HEK293 (cell line): ENCODE measurements at regions not wholly inside any gene's neighbourhood (a gene's known extent, or its start where the extent isn't known, plus 50 kb on each side); places are given as distances from the start of the nearest gene placed in this dataset.

Experiments used
- AEBP2 ChIP-seq: fragments of 450-650 bp; formaldehyde crosslinking; IDR thresholded peaks from 2 replicates; pipeline ENCODE4 v1.5.1; 2016; ENCODE audit warnings: missing biosample characterization, missing genetic modification characterization, borderline replicate concordance
- BCL11A ChIP-seq: fragments of 450-650 bp; formaldehyde crosslinking; IDR thresholded peaks from 2 replicates; pipeline ENCODE4 v1.5.1; 2016; ENCODE audit warnings: low read depth, missing biosample characterization, missing genetic modification characterization
- GLI4 ChIP-seq: fragments of 450-650 bp; formaldehyde crosslinking; IDR thresholded peaks from 2 replicates; pipeline ENCODE4 v1.5.1; 2016; ENCODE audit warnings: missing biosample characterization, missing genetic modification characterization
- GLIS1 ChIP-seq: fragments of 450-650 bp; formaldehyde crosslinking; IDR thresholded peaks from 2 replicates; pipeline ENCODE4 v1.5.1; 2016; ENCODE audit warnings: missing biosample characterization, missing genetic modification characterization
- SETDB1 ChIP-seq: IDR thresholded peaks from one replicate; pipeline ENCODE4 v1.6.1; 2017; ENCODE audit warnings: mild to moderate bottlenecking, low read length, moderate library complexity, mixed read lengths; ENCODE audit not compliant: insufficient read length
- YY2 ChIP-seq: fragments of 450-650 bp; formaldehyde crosslinking; IDR thresholded peaks from 2 replicates; pipeline ENCODE4 v1.5.1; 2016; ENCODE audit warnings: missing biosample characterization, missing genetic modification characterization
- ZBTB11 ChIP-seq: fragments of 450-650 bp; formaldehyde crosslinking; conservative IDR thresholded peaks from 2 replicates; pipeline ENCODE4 v1.5.1; 2016; ENCODE audit warnings: low read depth, missing biosample characterization, missing genetic modification characterization
- ZBTB17 ChIP-seq: fragments of 450-650 bp; formaldehyde crosslinking; IDR thresholded peaks from 2 replicates; pipeline ENCODE4 v1.5.1; 2016; ENCODE audit warnings: missing biosample characterization, missing genetic modification characterization
- ZBTB20 ChIP-seq: fragments of 450-650 bp; formaldehyde crosslinking; IDR thresholded peaks from 2 replicates; pipeline ENCODE4 v1.5.1; 2016; ENCODE audit warnings: missing biosample characterization, missing genetic modification characterization
- ZBTB48 ChIP-seq: fragments of 450-650 bp; formaldehyde crosslinking; IDR thresholded peaks from 2 replicates; pipeline ENCODE4 v1.5.1; 2016; ENCODE audit warnings: missing biosample characterization, missing genetic modification characterization
- ZFP41 ChIP-seq: fragments of 450-650 bp; formaldehyde crosslinking; IDR thresholded peaks from 2 replicates; pipeline ENCODE4 v1.5.1; 2016; ENCODE audit warnings: missing biosample characterization, missing genetic modification characterization, borderline replicate concordance
- ZNF10 ChIP-seq: fragments of 450-650 bp; formaldehyde crosslinking; IDR thresholded peaks from 2 replicates; pipeline ENCODE4 v1.5.1; 2017; ENCODE audit warnings: missing biosample characterization, missing genetic modification characterization
- ZNF112 ChIP-seq: fragments of 450-650 bp; formaldehyde crosslinking; IDR thresholded peaks from 2 replicates; pipeline ENCODE4 v1.5.0; 2017; ENCODE audit warnings: missing biosample characterization, missing genetic modification characterization
- ZNF138 ChIP-seq: fragments of 450-650 bp; formaldehyde crosslinking; IDR thresholded peaks from 2 replicates; pipeline ENCODE4 v1.5.1; 2016; ENCODE audit warnings: missing biosample characterization, missing genetic modification characterization, borderline replicate concordance
- ZNF221 ChIP-seq: fragments of 450-650 bp; formaldehyde crosslinking; IDR thresholded peaks from 2 replicates; pipeline ENCODE4 v1.5.1; 2017; ENCODE audit warnings: missing biosample characterization, missing genetic modification characterization, borderline replicate concordance
- ZNF248 ChIP-seq: fragments of 450-650 bp; formaldehyde crosslinking; IDR thresholded peaks from 2 replicates; pipeline ENCODE4 v1.5.1; 2017; ENCODE audit warnings: missing biosample characterization, missing genetic modification characterization
- ZNF266 ChIP-seq: fragments of 450-650 bp; formaldehyde crosslinking; IDR thresholded peaks from 2 replicates; pipeline ENCODE4 v1.5.1; 2016; ENCODE audit warnings: missing biosample characterization, missing genetic modification characterization, low read depth
- ZNF335 ChIP-seq: fragments of 450-650 bp; formaldehyde crosslinking; conservative IDR thresholded peaks from 2 replicates; pipeline ENCODE4 v1.5.1; 2016; ENCODE audit warnings: missing biosample characterization, missing genetic modification characterization
- ZNF341 ChIP-seq: fragments of 450-650 bp; formaldehyde crosslinking; IDR thresholded peaks from 2 replicates; pipeline ENCODE4; 2016; ENCODE audit warnings: low read depth, missing biosample characterization, missing genetic modification characterization
- ZNF354C ChIP-seq: fragments of 450-650 bp; formaldehyde crosslinking; IDR thresholded peaks from 2 replicates; pipeline ENCODE4 v1.5.1; 2016; ENCODE audit warnings: missing biosample characterization, missing genetic modification characterization, low read depth, borderline replicate concordance
- ZNF423 ChIP-seq: fragments of 450-650 bp; formaldehyde crosslinking; IDR thresholded peaks from 2 replicates; pipeline ENCODE4 v1.5.1; 2016; ENCODE audit warnings: missing biosample characterization, missing genetic modification characterization
- ZNF48 ChIP-seq: fragments of 450-650 bp; formaldehyde crosslinking; IDR thresholded peaks from 2 replicates; pipeline ENCODE4 v1.5.1; 2016; ENCODE audit warnings: missing biosample characterization, missing genetic modification characterization
- ZNF521 ChIP-seq: fragments of 450-650 bp; formaldehyde crosslinking; IDR thresholded peaks from 2 replicates; pipeline ENCODE4 v1.5.1; 2017; ENCODE audit warnings: missing biosample characterization, mild to moderate bottlenecking, missing genetic modification characterization
- ZNF549 ChIP-seq: fragments of 450-650 bp; IDR thresholded peaks from 2 replicates; pipeline ENCODE4 v1.5.1; 2018; ENCODE audit warnings: missing biosample characterization, missing genetic modification characterization, mild to moderate bottlenecking, inconsistent platforms, moderate library complexity
- ZNF624 ChIP-seq: fragments of 450-650 bp; formaldehyde crosslinking; IDR thresholded peaks from 2 replicates; pipeline ENCODE4 v1.5.1; 2017; ENCODE audit warnings: missing biosample characterization, missing genetic modification characterization
- ZNF677 ChIP-seq: fragments of 450-650 bp; IDR thresholded peaks from 2 replicates; pipeline ENCODE4 v1.5.0; 2018; ENCODE audit warnings: missing biosample characterization, mild to moderate bottlenecking, missing genetic modification characterization, moderate library complexity
- ZSCAN4 ChIP-seq: fragments of 450-650 bp; formaldehyde crosslinking; IDR thresholded peaks from 2 replicates; pipeline ENCODE4 v1.5.1; 2017; ENCODE audit warnings: missing biosample characterization, missing genetic modification characterization
- TF ChIP-seq, protein P1 (sequence below): fragments of 450-650 bp; formaldehyde crosslinking; IDR thresholded peaks from 2 replicates; pipeline ENCODE4 v1.5.1; 2016; ENCODE audit warnings: missing biosample characterization, missing genetic modification characterization
- TF ChIP-seq, protein P2 (sequence below): fragments of 450-650 bp; formaldehyde crosslinking; IDR thresholded peaks from 2 replicates; pipeline ENCODE4 v1.5.1; 2017; ENCODE audit warnings: missing biosample characterization, missing genetic modification characterization

GRCh38 chr4:140252742-140253555 lies 99.0 kb upstream of the MAML3 start (continued):
- TF ChIP-seq ZBTB11 (tag by site-specific recombination) (no peak), BCL11A (tag by site-specific recombination) (no peak), ZNF521 (tag by site-specific recombination) (no peak), ZNF423 (tag by site-specific recombination) (no peak), ZNF112 (tag by site-specific recombination) (no peak), ZBTB48 (tag by site-specific recombination) (peak; percentile 50), ZNF677 (tag by site-specific recombination) (no peak), ZNF48 (tag by site-specific recombination) (no peak), ZNF10 (tag by site-specific recombination) (no peak), ZNF354C (tag by site-specific recombination) (no peak), ZNF335 (tag by site-specific recombination) (peak; percentile 52), ZNF221 (tag by site-specific recombination) (no peak), ZBTB20 (tag by site-specific recombination) (peak; percentile 42; the same call in 1 of the 2 replicates), ZSCAN4 (no peak), AEBP2 (tag by site-specific recombination) (no peak), GLIS1 (peak; percentile 62), YY2 (tag by site-specific recombination) (0 out of 2 replicates have a peak, but pooled peaks have one; percentile 31), SETDB1 (no peak), ZNF549 (tag by site-specific recombination) (no peak), ZFP41 (tag by site-specific recombination) (no peak), ZNF624 (tag by site-specific recombination) (no peak), ZNF138 (tag by site-specific recombination) (no peak), ZBTB17 (0 out of 2 replicates have a peak, but pooled peaks have one; percentile 4), ZNF266 (tag by site-specific recombination) (no peak), GLI4 (no peak), ZNF248 (tag by site-specific recombination) (no peak), ZNF341 (tag by site-specific recombination) (no peak)
- TF ChIP-seq, protein P1, sequence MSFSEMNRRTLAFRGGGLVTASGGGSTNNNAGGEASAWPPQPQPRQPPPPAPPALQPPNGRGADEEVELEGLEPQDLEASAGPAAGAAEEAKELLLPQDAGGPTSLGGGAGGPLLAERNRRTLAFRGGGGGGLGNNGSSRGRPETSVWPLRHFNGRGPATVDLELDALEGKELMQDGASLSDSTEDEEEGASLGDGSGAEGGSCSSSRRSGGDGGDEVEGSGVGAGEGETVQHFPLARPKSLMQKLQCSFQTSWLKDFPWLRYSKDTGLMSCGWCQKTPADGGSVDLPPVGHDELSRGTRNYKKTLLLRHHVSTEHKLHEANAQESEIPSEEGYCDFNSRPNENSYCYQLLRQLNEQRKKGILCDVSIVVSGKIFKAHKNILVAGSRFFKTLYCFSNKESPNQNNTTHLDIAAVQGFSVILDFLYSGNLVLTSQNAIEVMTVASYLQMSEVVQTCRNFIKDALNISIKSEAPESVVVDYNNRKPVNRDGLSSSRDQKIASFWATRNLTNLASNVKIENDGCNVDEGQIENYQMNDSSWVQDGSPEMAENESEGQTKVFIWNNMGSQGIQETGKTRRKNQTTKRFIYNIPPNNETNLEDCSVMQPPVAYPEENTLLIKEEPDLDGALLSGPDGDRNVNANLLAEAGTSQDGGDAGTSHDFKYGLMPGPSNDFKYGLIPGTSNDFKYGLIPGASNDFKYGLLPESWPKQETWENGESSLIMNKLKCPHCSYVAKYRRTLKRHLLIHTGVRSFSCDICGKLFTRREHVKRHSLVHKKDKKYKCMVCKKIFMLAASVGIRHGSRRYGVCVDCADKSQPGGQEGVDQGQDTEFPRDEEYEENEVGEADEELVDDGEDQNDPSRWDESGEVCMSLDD (tag by site-specific recombination) = no peak
- TF ChIP-seq, protein P2, sequence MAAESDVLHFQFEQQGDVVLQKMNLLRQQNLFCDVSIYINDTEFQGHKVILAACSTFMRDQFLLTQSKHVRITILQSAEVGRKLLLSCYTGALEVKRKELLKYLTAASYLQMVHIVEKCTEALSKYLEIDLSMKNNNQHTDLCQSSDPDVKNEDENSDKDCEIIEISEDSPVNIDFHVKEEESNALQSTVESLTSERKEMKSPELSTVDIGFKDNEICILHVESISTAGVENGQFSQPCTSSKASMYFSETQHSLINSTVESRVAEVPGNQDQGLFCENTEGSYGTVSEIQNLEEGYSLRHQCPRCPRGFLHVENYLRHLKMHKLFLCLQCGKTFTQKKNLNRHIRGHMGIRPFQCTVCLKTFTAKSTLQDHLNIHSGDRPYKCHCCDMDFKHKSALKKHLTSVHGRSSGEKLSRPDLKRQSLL (tag by site-specific recombination) = no peak
